ENCODE measurements at regions not wholly inside any gene's neighbourhood (a gene's known extent, or its start where the extent isn't known, plus 50 kb on each side); places are given as distances from the start of the nearest gene placed in this dataset.
"Not testable (repeated sequence)": the region's sequence is repeated elsewhere in the genome, so short reads cannot be mapped to it uniquely, and the experiment has no call there.

GRCh38 chr7:106713452-106713851, 52.5 kb upstream of the CCDC71L start:
- DNase-seq (ENCODE audit: low read depth in 3 of 3) = not testable (repeated sequence)

DNA sequence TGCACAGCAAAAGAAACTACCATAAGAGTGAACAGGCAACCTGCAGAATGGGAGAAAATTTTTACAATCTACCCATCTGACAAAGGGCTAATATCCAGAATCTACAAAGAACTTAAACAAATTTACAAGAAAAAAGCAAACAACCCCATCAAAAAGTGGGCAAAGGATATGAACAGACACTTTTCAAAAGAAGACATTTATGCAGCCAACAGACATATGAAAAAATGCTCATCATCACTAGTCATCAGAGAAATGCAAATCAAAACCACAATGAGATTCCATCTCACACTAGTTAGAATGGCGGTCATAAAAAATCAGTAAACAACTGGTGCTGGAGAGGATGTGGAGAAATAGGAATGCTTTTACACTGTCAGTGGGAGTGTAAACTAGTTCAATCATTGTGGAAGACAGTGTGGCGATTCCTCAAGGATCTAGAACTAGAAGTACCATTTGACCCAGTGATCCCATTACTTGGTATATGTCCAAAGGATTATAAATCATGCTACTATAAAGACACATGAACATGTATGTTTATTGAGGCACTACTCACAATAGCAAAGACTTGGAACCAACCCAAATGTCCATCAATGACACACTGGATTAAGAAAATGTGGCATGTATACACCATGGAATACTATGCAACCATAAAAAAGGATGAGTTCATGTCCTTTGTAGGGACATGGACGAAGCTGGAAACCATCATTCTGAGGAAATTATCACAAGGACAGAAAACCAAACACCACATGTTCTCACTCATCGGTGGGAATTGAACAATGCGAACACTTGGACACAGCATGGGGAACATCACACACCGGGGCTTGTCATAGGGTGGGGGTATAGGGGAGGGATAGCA, 53.9 kb upstream of the CCDC71L start:
- not testable (repeated sequence) for DNase-seq (ENCODE audit: low read depth in 3 of 3)

DNA sequence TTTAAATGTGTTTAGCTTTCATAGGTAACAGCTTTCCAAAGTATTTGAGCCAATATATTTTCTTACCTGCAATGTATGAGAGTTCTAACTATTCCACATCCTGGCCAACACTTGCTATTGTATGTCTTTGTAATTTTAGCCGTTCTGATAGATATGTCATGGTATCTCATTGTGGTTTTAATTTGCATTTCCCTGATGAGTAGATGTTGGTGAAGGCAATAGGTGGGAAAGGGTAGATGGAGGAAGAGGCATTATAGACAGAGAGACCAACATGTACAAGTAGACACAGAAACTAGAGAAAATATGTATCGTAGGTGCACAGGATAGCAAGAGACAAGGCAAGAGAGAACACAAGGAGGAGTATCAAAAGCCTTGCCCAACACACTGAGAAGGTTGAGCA, 54.8 kb upstream of the CCDC71L start:
- no peak for DNase-seq (ENCODE audit: low read depth in 3 of 3)

GRCh38 chr7:106717254-106717954, 56.4 kb upstream of the CCDC71L start:
- DNase-seq (ENCODE audit: low read depth in 3 of 3) = no peak

DNA sequence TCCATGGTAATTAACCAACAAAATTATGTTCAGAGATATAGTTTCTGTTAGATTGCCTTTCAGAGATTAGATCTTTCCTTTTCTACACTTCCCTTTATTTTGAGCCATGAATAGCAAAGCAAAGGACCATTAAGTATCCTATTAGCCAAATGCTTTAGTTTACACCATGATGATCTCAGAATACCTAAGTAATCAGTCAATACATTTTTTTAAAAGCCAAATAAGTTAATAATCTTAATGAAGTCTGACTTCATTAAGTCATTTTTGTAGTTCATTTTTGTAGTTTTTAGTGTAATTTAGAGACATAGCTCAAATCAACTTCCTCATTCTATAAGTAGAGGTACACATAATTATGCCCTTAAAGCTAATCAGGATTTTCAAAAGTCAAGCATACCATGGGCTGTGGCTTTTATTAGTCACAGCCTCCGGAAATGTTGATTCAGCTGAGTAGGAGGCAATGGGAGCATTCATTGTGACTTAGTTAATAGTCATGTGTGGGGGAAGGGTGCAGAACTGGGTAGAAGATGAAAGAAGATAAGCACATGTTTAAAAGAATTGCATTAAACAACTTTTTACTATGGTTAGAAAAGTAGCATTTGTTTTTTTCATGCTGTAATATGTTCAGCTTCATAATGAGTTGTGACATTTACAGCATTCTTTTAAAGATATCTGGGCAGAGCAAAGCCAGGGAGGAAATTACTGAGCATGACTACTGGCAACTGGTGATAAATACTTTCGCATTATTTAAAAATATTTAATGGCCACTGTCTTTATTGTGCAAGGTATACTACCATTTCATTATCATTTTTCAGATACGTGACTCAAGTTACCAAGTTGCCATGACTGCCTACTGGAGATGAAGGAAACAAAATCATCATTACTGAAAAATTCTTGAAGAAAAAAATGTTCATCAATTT, 57.3 kb upstream of the CCDC71L start:
- DNase-seq (ENCODE audit: low read depth in 3 of 3) = peak; percentile 22 to 75 (median 66)

DNA sequence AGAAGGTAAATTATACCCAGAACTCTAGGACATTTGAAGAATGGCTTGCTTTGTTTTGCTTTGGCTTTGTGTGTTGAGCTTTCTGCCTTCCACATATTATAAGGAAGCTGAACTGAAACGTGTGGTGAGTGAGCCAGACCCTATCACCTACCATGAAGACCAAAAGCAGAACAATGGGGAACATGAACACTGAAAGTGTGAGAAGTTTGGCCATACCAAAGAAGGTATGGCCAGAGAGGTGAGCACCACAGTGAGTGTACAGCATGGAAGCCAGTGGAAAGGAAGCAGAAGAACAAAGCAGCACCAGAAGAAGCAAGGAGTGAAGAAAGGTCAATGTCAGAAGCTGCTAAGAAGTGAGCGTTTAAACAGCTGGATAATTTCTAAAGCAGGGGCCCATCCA, 59.7 kb upstream of the CCDC71L start:
- no peak for DNase-seq (ENCODE audit: low read depth in 3 of 3)

- no peak for DNase-seq (ENCODE audit: low read depth in 3 of 3)
These were observed 61.1 kb upstream of the CCDC71L start for GRCh38 chr7:106721816-106722785.

DNA sequence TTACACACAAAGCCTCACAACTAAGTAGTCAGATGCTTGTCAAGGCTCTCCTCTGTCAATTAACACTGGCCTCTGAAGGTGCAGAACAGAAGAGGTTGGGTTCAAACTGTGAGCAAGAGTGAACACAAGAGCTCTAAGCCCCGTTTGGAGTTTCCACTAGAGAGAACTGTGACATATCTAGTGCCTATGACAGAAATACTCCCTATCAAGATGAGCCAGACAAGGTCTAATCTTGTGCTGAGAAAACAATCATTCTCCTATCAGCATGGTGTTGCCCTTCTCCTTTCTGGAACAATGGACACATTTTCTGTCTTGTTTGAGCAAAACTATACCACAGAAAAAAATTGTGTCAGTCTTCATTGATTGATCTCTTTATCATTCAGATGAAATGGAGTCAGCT, 62.4 kb upstream of the CCDC71L start:
- no peak for DNase-seq (ENCODE audit: low read depth in 3 of 3)

GRCh38 chr7:106729720-106730385, 68.9 kb upstream of the CCDC71L start:
- DNase-seq (ENCODE audit: low read depth in 3 of 3) = no peak

GRCh38 chr7:106731187-106731586, 70.2 kb upstream of the CCDC71L start:
- no peak for DNase-seq (ENCODE audit: low read depth in 3 of 3)

DNA sequence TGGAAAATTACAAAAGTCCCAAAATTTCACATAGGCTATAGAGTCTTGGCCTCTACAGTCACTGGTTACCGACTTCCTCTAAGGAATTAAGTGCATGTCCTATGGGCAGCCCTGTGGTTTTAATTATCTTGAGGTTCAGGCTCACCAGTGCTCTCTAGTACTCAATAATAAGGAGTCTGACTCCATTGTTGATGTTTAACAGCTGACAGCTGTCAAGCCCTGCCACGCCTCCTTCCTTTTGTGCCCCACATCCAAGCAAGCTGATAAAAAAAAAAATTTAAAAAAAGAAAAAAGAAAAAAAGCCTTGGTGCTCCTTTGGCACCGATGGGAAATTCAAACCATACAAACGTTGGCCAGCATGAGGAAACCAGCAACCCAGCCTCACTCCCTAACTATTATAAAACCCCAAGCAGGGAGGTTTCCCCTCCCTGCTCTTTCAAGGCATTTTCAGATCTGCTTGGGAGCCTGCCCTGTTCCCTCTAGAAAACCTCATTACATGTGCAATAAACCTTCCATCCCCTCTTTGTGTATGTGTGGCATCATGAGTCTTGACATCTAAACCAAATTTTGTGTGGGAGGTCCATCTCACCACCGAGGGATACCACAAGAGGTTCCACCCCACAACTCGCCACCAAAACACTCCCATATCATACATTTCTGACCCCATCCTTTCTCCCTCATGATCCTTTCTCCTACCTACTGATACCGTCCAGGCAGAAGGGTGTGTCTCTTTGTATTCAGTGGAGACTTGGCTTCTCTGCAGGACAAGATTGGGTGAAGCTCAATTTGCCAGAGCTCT, 70.9 kb upstream of the CCDC71L start:
- DNase-seq (ENCODE audit: low read depth in 3 of 3) = no peak

DNA sequence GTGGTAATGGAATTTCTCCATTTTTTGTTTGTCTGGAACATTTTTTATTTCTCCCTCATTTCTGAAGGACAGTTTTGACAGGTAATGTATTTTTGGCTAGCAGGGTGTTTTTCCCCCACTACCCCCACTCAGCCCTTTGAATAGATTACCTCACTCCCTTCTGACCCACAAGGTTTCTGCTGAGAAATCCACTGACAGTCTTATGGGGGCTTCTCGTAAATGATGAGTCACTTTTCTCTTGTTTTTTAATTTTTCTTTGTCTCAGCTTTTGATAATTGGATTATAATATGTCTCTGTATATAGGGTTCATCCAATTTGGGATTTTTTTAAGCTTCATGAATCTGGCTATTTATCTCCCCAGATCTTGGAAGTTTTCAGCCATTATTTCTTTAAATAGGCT, 74.7 kb upstream of the CCDC71L start:
- no peak for DNase-seq (ENCODE audit: low read depth in 3 of 3)

- no peak for DNase-seq (ENCODE audit: low read depth in 3 of 3)
These were observed 75.2 kb upstream of the CCDC71L start for GRCh38 chr7:106736123-106736507.

DNA sequence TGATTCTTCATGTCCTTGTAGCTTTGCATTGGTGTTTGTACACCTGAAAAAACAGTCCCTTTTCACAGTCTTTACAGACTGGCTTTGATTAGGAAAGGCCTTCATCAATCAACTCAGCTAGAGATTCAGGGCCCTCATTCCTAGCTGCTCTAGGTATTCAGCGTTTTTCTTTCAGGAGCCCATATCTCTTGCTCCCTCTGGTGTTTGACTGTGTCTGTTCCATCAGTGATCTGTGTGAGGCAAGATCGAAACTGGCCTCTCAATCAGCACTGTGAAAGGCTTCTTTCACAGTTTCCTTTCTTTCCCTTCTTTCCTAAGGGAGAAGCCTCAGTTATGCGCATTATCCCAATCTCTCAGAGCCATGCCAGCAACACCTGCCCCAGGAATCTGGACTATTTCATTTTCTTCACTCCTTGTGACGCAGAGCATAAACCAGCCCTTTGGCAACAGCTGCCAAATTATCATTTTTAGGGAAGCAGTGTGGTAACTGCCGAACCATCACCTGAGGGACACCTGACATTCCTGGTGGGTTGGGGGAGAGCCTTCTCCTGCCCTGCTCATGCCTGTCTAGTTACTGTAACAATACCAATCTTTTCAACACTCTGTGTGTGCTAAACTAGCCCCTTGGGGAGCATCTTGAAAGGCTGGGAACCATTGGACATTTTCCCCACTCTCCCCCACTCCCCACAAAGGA, 75.7 kb upstream of the CCDC71L start:
- DNase-seq (ENCODE audit: low read depth in 3 of 3) = peak in 2 of 3 experiments; percentile 8 to 20

DNA sequence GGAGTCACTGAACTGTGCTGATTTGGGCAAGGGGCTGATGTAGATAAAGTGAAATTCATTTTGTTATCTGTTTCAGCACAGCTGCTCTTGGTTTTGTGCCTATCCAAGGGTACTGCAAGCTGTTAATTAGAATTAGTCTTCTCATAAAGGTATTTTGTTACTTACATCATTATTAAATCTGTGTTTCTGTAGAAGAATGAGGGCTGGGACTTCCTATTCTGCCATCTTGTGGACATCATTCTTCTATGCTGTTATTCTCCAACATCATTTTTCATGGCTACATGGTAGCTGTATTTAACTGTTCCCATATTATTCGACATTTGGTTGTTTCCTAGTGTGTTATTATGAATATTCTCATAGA, 76.2 kb upstream of the CCDC71L start:
- no peak for DNase-seq (ENCODE audit: low read depth in 3 of 3)

DNA sequence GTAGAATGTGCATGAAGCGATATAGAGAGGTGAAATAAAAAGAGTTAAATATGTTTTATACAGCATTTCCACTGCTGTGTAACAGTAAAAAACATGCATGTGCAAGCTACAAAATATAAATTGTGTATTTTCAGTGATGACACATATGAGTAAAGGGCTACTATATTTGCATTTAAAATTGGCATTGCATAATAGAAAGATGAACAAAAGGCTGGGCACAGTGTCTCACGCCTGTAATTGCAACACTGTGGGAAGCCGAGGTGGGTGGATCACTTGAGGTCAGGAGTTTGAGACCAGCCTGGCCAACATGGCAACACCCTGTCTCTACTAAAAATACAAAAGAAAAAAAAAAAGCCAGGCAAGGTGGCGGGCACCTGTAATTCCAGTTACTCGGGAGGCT, 79.8 kb upstream of the CCDC71L start:
- no peak for DNase-seq (ENCODE audit: low read depth in 3 of 3)

- no peak for DNase-seq (ENCODE audit: low read depth in 3 of 3)
These were observed 83.7 kb upstream of the CCDC71L start for GRCh38 chr7:106744563-106745091.

DNA sequence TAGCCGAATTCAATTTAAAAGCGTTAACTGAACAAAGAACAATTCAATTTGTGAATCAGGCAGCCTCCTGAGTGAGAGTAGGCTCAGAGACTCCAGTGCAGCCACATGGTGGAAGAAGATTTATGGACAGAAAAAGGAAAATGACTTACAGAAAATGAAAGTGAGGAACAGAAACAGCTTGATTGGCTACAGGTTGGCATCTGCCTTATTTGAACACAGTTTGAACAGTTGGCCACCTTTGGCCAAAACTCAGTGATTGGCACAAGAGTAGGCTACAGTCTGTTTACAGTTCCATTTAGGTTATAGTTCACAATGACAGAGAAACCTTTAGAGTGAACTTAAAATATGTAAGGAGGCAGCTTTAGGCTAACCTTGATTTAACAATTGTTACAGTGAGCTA, 86.3 kb upstream of the CCDC71L start:
- DNase-seq (ENCODE audit: low read depth in 3 of 3) = not testable (repeated sequence)

DNA sequence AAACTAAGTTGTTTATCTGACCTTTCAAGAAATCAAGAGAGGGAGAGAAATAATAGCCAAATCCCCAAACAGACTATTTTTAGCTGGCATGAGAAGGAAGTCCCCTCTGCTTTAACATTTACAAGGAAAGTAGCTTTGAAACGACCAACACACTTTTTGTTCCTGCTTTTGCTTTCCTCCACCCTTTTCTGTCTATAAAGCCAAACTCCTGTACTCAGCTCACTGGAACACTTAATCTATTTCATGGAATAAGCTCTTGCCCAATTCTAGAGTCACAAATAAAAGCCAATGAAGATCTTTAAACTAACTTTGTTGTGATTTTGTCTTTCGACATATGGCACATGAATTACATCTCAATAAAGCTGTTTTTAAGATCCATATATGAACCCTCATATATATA, 86.8 kb upstream of the CCDC71L start:
- no peak for DNase-seq (ENCODE audit: low read depth in 3 of 3)

Measured in stimulated activated CD4-positive, alpha-beta T cell treated with anti-CD3 and anti-CD28 coated beads, TNF-alpha, amount 100 ng/mL, for 4 hours (primary cell).